ENCODE measurements at regions not wholly inside any gene's neighbourhood (a gene's known extent, or its start where the extent isn't known, plus 50 kb on each side); places are given as distances from the start of the nearest gene placed in this dataset.

GRCh38 chr2:52017646-52018235 lies 985.8 kb upstream of the NRXN1 start:
- TF ChIP-seq CTCF (IDR thresholded peaks at IDR 0.05) (no peak), EP300 (IDR thresholded peaks at IDR 0.05) (no peak)
